Ishikawa (cell line): ENCODE measurements at regions not wholly inside any gene's neighbourhood (a gene's known extent, or its start where the extent isn't known, plus 50 kb on each side); places are given as distances from the start of the nearest gene placed in this dataset.

Experiments used
- CEBPB ChIP-seq: IDR thresholded peaks from 2 replicates; pipeline ENCODE4 v1.6.1; 2012
- YY1 ChIP-seq: IDR thresholded peaks from 2 replicates; pipeline ENCODE4 v1.6.1; 2012; ENCODE audit warnings: low read depth
- TF ChIP-seq, protein P1 (sequence below): IDR thresholded peaks from 2 replicates; pipeline ENCODE4 v1.6.1; 2012

DNA sequence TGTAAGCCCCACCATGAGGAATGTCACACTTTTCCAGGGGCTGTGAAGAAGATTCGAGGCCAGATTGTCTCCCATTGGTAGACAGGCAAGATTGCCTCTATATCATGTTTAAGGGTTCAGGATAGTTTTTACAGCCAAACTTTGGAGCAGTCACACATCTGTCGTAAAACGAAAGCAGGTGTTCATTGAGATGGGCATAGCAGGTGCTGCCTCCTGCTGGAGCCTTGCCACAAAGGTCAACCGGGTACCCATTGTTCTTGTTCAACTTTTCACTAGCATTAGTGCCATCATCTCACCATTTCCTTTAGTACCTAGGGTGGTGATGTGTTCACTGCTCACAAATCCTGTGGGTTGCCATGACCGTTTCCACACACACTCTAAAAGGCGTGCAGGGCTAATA lies 198.3 kb downstream of the HTR1B start:
- TF ChIP-seq CEBPB (no peak), YY1 (no peak)
- TF ChIP-seq, protein P1, sequence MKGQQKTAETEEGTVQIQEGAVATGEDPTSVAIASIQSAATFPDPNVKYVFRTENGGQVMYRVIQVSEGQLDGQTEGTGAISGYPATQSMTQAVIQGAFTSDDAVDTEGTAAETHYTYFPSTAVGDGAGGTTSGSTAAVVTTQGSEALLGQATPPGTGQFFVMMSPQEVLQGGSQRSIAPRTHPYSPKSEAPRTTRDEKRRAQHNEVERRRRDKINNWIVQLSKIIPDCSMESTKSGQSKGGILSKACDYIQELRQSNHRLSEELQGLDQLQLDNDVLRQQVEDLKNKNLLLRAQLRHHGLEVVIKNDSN, result no peak
